Vagina (tissue), 2 donors: ENCODE measurements at regions not wholly inside any gene's neighbourhood (a gene's known extent, or its start where the extent isn't known, plus 50 kb on each side); places are given as distances from the start of the nearest gene placed in this dataset.
"Not testable (repeated sequence)": the region's sequence is repeated elsewhere in the genome, so short reads cannot be mapped to it uniquely, and the experiment has no call there.

Experiments used
- DNase-seq, 2 donors: peaks; one replicate each; pipeline ENCODE4 v3.0.0-alpha.2; 2017; ENCODE audit errors: extremely low spot score in 2 of 2
- H3K27ac ChIP-seq: fragments of 200-600 bp; sonication (generic); one replicate; pipeline ENCODE4 v1.5.1; 2019
- H3K27me3 ChIP-seq: fragments of 200-600 bp; sonication (generic); one replicate; pipeline ENCODE4 v1.5.1; 2019
- H3K36me3 ChIP-seq, 2 donors: fragments of 200-600 bp; sonication (generic); one replicate each; pipeline ENCODE4 v1.5.1; 2017 to 2019
- H3K4me1 ChIP-seq: fragments of 200-600 bp; sonication (generic); one replicate; pipeline ENCODE4 v1.5.1; 2019
- H3K4me3 ChIP-seq, 2 donors: fragments of 200-600 bp; sonication (generic); 1 replicate in 1 of 2; 2 replicates in 1 of 2; pipeline ENCODE4 v1.5.1; 2016 to 2019
- H3K9me3 ChIP-seq: fragments of 200-600 bp; sonication (generic); one replicate; pipeline ENCODE4 v1.5.1; 2019
- CTCF ChIP-seq, 3 experiments: fragments of 450-650 bp in 2 of 3; fragments of 200-600 bp in 1 of 3; sonication (generic) in 1 of 3; IDR thresholded peaks; one replicate each; pipeline ENCODE4 v1.5.1; 2017 to 2019; ENCODE audit warnings: antibody characterized with exemption in 3 of 3, mild to moderate bottlenecking in 2 of 3, moderate library complexity in 2 of 3
- POLR2A ChIP-seq, 2 donors: fragments of 450-650 bp; IDR thresholded peaks; one replicate each; pipeline ENCODE4 v1.6.1; 2017; ENCODE audit warnings: antibody characterized with exemption in 2 of 2, mild to moderate bottlenecking in 2 of 2, moderate library complexity in 2 of 2
- POLR2AphosphoS5 ChIP-seq, 2 donors: sonication (generic); formaldehyde crosslinking; IDR thresholded peaks; one replicate each; pipeline ENCODE4 v1.9.0; 2017; ENCODE audit warnings: antibody characterized with exemption in 2 of 2, mild to moderate bottlenecking in 2 of 2, low read depth in 1 of 2; ENCODE audit not compliant: insufficient read depth in 1 of 2
- intact Hi-C: fragments of 100-400 bp; cut with DNase I; formaldehyde crosslinking; loops from one replicate; pipeline ENCODE4 v1.15.1; 2023

GRCh38 chr3:159886050-159886449 lies 102.6 kb upstream of the IL12A start:
- H3K27me3 ChIP-seq: no peaks in the 10 kb centered on the region
- intact Hi-C loops: no loop called here
- H3K9me3 ChIP-seq: no peaks in the 10 kb centered on the region
- no peak overlapping the region for H3K4me3 ChIP-seq
- DNase-seq: no peak
- no peak overlapping the region for H3K27ac ChIP-seq
- no peak for TF ChIP-seq CTCF (IDR thresholded peaks at IDR 0.05)
- no peak for TF ChIP-seq POLR2AphosphoS5 (IDR thresholded peaks at IDR 0.05; ENCODE audit: insufficient read depth in 1 of 2, low read depth in 1 of 2)
- no peak for TF ChIP-seq POLR2A (IDR thresholded peaks at IDR 0.05)
- peaks cover 22% of the 10 kb centered on the region for H3K4me1 ChIP-seq
- H3K36me3 ChIP-seq: no peaks in the 10 kb centered on the region

GRCh38 chr3:159886530-159886929 lies 102.1 kb upstream of the IL12A start:
- H3K4me1 ChIP-seq: peaks cover 20% of the 10 kb centered on the region
- intact Hi-C loops, H3K4me3 ChIP-seq, H3K27me3 ChIP-seq, H3K27ac ChIP-seq, H3K9me3 ChIP-seq, DNase-seq, H3K36me3 ChIP-seq: not testable (repeated sequence)

- no peaks in the 10 kb centered on the region for H3K36me3 ChIP-seq
- DNase-seq: no peak
- no peak for TF ChIP-seq POLR2AphosphoS5 (IDR thresholded peaks at IDR 0.05; ENCODE audit: insufficient read depth in 1 of 2, low read depth in 1 of 2)
- TF ChIP-seq CTCF (IDR thresholded peaks at IDR 0.05): no peak
- TF ChIP-seq POLR2A (IDR thresholded peaks at IDR 0.05): no peak
- no peaks in the 10 kb centered on the region for H3K9me3 ChIP-seq
- intact Hi-C loops: no loop called here
- no peaks in the 10 kb centered on the region for H3K27me3 ChIP-seq
- no peak overlapping the region for H3K4me3 ChIP-seq
- H3K27ac ChIP-seq: no peak overlapping the region
- peaks cover 14% of the 10 kb centered on the region for H3K4me1 ChIP-seq
These were observed 101.5 kb upstream of the IL12A start for GRCh38 chr3:159887168-159887567.

- intact Hi-C loops: no loop called here
- no peak for TF ChIP-seq CTCF (IDR thresholded peaks at IDR 0.05)
- no peak overlapping the region for H3K27ac ChIP-seq
- H3K27me3 ChIP-seq: no peaks in the 10 kb centered on the region
- no peaks in the 10 kb centered on the region for H3K36me3 ChIP-seq
- H3K4me1 ChIP-seq: peaks cover 12% of the 10 kb centered on the region
- no peak overlapping the region for H3K4me3 ChIP-seq
- no peaks in the 10 kb centered on the region for H3K9me3 ChIP-seq
- no peak for DNase-seq
These were observed 100.7 kb upstream of the IL12A start for GRCh38 chr3:159887911-159888310.

GRCh38 chr3:159892171-159892795 lies 96.4 kb upstream of the IL12A start:
- DNase-seq: no peak
- peaks cover 0 to 4% of the 10 kb centered on the region in 2 donors for H3K36me3 ChIP-seq
- peaks cover 8% of the 10 kb centered on the region for H3K4me1 ChIP-seq
- no peaks in the 10 kb centered on the region for H3K27me3 ChIP-seq
- TF ChIP-seq POLR2A (IDR thresholded peaks at IDR 0.05) (no peak), CTCF (IDR thresholded peaks at IDR 0.05) (no peak), POLR2AphosphoS5 (IDR thresholded peaks at IDR 0.05; ENCODE audit: insufficient read depth in 1 of 2, low read depth in 1 of 2) (no peak)
- no peaks in the 10 kb centered on the region for H3K9me3 ChIP-seq
- no peak overlapping the region for H3K27ac ChIP-seq
- intact Hi-C loops: no loop called here
- H3K4me3 ChIP-seq: no peak overlapping the region
